Chondrocyte (in vitro differentiated cells): ENCODE measurements at regions not wholly inside any gene's neighbourhood (a gene's known extent, or its start where the extent isn't known, plus 50 kb on each side); places are given as distances from the start of the nearest gene placed in this dataset.

Source experiments
- DNase-seq: peaks from one replicate; pipeline ENCODE4 v3.0.0; 2021; ENCODE audit warnings: mixed read lengths, low spot score
- H3K27ac Mint-ChIP-seq: one replicate; pipeline ENCODE4 v1.8.0; 2021; ENCODE audit warnings: mild to moderate bottlenecking, moderate library complexity, mixed read lengths; ENCODE audit not compliant: unreplicated experiment
- H3K27me3 Mint-ChIP-seq: 2 replicates; pipeline ENCODE4 v1.8.0; 2021; ENCODE audit warnings: low read depth, mixed read lengths
- H3K36me3 Mint-ChIP-seq: 2 replicates; pipeline ENCODE4 v1.8.0; 2021; ENCODE audit warnings: low read depth, mixed read lengths
- H3K4me1 Mint-ChIP-seq: 2 replicates; pipeline ENCODE4 v1.8.0; 2021; ENCODE audit warnings: low read depth, mild to moderate bottlenecking, mixed read lengths
- H3K4me3 Mint-ChIP-seq: one replicate; pipeline ENCODE4 v1.8.0; 2021; ENCODE audit warnings: mild to moderate bottlenecking, moderate library complexity, mixed read lengths; ENCODE audit not compliant: unreplicated experiment
- H3K9me3 Mint-ChIP-seq: 2 replicates; pipeline ENCODE4 v1.8.0; 2021; ENCODE audit warnings: low read depth, mixed read lengths
- CTCF ChIP-seq: fragments of 200-600 bp; sonication (generic); IDR thresholded peaks from 2 replicates; pipeline ENCODE4 v1.5.0; 2021; ENCODE audit warnings: antibody characterized with exemption, mild to moderate bottlenecking, moderate library complexity

GRCh38 chr13:85608255-85608829 lies 190.9 kb downstream of the SLITRK6 start:
- DNase-seq, result no peak
- Mint-ChIP-seq H3K27ac (no peak overlapping the region), H3K9me3 (no peaks in the 10 kb centered on the region), H3K4me3 (no peak overlapping the region), H3K27me3 (no peaks in the 10 kb centered on the region), H3K36me3 (no peaks in the 10 kb centered on the region), H3K4me1 (no peaks in the 10 kb centered on the region)
- TF ChIP-seq CTCF, result no peak

- H3K4me1 Mint-ChIP-seq, result no peaks in the 10 kb centered on the region
Observed at GRCh38 chr13:85603735-85604134, 195.5 kb downstream of the SLITRK6 start.

GRCh38 chr13:85601526-85601925 lies 197.7 kb downstream of the SLITRK6 start:
- peaks cover 11% of the 10 kb centered on the region for H3K4me1 Mint-ChIP-seq
- no peak overlapping the region for H3K4me3 Mint-ChIP-seq
- TF ChIP-seq CTCF, result no peak
- DNase-seq, result no peak
- H3K27ac Mint-ChIP-seq, result no peak overlapping the region
- H3K27me3 Mint-ChIP-seq, result no peaks in the 10 kb centered on the region
- H3K36me3 Mint-ChIP-seq, result no peaks in the 10 kb centered on the region
- peaks cover 3% of the 10 kb centered on the region for H3K9me3 Mint-ChIP-seq

More at GRCh38 chr13:85603735-85604134, 195.5 kb downstream of the SLITRK6 start:
- Mint-ChIP-seq H3K9me3 (peaks cover 3% of the 10 kb centered on the region), H3K27ac (no peak overlapping the region), H3K27me3 (no peaks in the 10 kb centered on the region), H3K36me3 (no peaks in the 10 kb centered on the region), H3K4me3 (no peak overlapping the region)
- TF ChIP-seq CTCF, result no peak
- no peak for DNase-seq

GRCh38 chr13:85597790-85598500 lies 201.3 kb downstream of the SLITRK6 start:
- Mint-ChIP-seq H3K27ac (no peak overlapping the region), H3K36me3 (no peaks in the 10 kb centered on the region), H3K27me3 (no peaks in the 10 kb centered on the region), H3K4me3 (no peak overlapping the region), H3K4me1 (peaks cover 11% of the 10 kb centered on the region), H3K9me3 (peaks cover 9% of the 10 kb centered on the region)
- no peak for TF ChIP-seq CTCF
- no peak for DNase-seq

- no peak overlapping the region for H3K27ac Mint-ChIP-seq
- TF ChIP-seq CTCF, result no peak
- no peak overlapping the region for H3K4me3 Mint-ChIP-seq
- H3K36me3 Mint-ChIP-seq, result no peaks in the 10 kb centered on the region
- no peak for DNase-seq
- peaks cover 12% of the 10 kb centered on the region for H3K9me3 Mint-ChIP-seq
- no peaks in the 10 kb centered on the region for H3K27me3 Mint-ChIP-seq
- H3K4me1 Mint-ChIP-seq, result peaks cover 13% of the 10 kb centered on the region
Observed at GRCh38 chr13:85592211-85592610, 207.0 kb downstream of the SLITRK6 start.
